ENCODE measurements at regions not wholly inside any gene's neighbourhood (a gene's known extent, or its start where the extent isn't known, plus 50 kb on each side); places are given as distances from the start of the nearest gene placed in this dataset.

DNA sequence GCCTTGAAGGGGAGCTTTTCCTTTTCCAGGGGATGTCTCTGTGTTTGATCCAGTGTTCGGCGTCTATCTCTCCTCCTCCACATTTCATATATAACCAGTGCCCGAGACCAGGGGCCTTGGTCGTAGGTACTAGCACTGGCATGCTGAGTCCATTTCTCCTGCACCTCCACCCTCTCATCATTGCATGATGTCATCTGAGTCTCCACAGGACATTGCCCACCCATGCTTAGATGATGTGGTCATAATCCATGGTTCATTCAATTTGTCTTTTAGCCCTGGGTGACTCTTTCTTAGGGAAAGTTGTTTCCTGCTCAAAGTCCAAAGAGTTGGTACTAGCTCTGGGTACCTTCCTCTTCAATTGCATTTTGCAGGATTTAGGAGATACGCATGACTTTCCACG is 328.1 kb downstream of the BCL11B start:
- Histone ChIP-seq H3K4me1 (ENCODE audit: control insufficient read depth, insufficient read depth, low read length) (no peaks in the 10 kb centered on the region), H3K14ac (replicated peaks; ENCODE audit: low read depth, low read length) (no peak overlapping the region), H2AK5ac (ENCODE audit: low read depth, low read length) (no peak overlapping the region), H3K9me3 (ENCODE audit: control insufficient read depth, insufficient read depth, low read length) (peaks cover 30% of the 10 kb centered on the region), H2AK9ac (replicated peaks; ENCODE audit: low read depth, low read length, poor library complexity) (no peak overlapping the region), H3K79me1 (ENCODE audit: low read depth in 1 of 2, low read length in 2 of 2) (no peaks in the 10 kb centered on the region), H2BK5ac (ENCODE audit: low read depth, low read length, poor library complexity, severe bottlenecking) (no peak overlapping the region), H3K23ac (ENCODE audit: low read depth, low read length) (no peak overlapping the region), H3K36me3 (ENCODE audit: control insufficient read depth, insufficient read depth, low read length) (no peaks in the 10 kb centered on the region), H4K8ac (ENCODE audit: low read depth in 2 of 2, low read length in 2 of 2) (no peak overlapping the region), H4K20me1 (ENCODE audit: insufficient read depth, low read length) (no peaks in the 10 kb centered on the region), H3K27me3 (ENCODE audit: control insufficient read depth, insufficient read depth, low read length) (no peaks in the 10 kb centered on the region), H3K4ac (ENCODE audit: low read depth, low read length) (no peak overlapping the region), H2AFZ (replicated peaks; ENCODE audit: low read length, poor library complexity) (no peak overlapping the region), H3K4me2 (ENCODE audit: low read depth, low read length) (no peak overlapping the region), H2BK20ac (ENCODE audit: low read depth, low read length) (no peak overlapping the region), H4K91ac (ENCODE audit: insufficient read depth, low read depth, low read length) (no peak overlapping the region), H3K18ac (ENCODE audit: low read depth, low read length) (no peak overlapping the region), H2BK15ac (ENCODE audit: low read depth, low read length) (no peak overlapping the region), H3K56ac (ENCODE audit: extremely low read depth, insufficient read depth, low read length) (no peak overlapping the region), H3K9me1 (ENCODE audit: insufficient read depth, low read length) (no peaks in the 10 kb centered on the region), H3K9ac (ENCODE audit: low read depth, low read length) (no peak overlapping the region), H2BK120ac (ENCODE audit: low read depth, low read length) (no peak overlapping the region), H3K27ac (ENCODE audit: insufficient read depth, low read length) (no peak overlapping the region), H4K5ac (ENCODE audit: low read depth, low read length) (no peak overlapping the region), H3K4me3 (ENCODE audit: insufficient read depth, low read depth, low read length) (no peak overlapping the region)
- ChIA-PET CTCF (no interaction called here), POLR2A (ENCODE audit: unreplicated experiment) (no interaction called here)
- no TSS peak for BruUV-seq (replicated peaks)
- no peak for ATAC-seq (ENCODE audit: low read depth)
- no peak for DNase-seq
- in situ Hi-C loops (cut with MboI; ENCODE audit: low sequenced_read_pairs) (no loop called here), dilution Hi-C loops (cut with HindIII; ENCODE audit: low sequenced_read_pairs, unreplicated experiment) (no loop called here), intact Hi-C loops (cut with micrococcal nuclease) (no loop called here)
- TF ChIP-seq RCOR1 (IDR thresholded peaks at IDR 0.05; ENCODE audit: insufficient replicate concordance, low read length): no peak
- TF ChIP-seq, protein P1, sequence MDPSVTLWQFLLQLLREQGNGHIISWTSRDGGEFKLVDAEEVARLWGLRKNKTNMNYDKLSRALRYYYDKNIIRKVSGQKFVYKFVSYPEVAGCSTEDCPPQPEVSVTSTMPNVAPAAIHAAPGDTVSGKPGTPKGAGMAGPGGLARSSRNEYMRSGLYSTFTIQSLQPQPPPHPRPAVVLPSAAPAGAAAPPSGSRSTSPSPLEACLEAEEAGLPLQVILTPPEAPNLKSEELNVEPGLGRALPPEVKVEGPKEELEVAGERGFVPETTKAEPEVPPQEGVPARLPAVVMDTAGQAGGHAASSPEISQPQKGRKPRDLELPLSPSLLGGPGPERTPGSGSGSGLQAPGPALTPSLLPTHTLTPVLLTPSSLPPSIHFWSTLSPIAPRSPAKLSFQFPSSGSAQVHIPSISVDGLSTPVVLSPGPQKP (IDR thresholded peaks at IDR 0.05; ENCODE audit: borderline replicate concordance, low read depth, low read length): no peak
- no peak for TF ChIP-seq RFX5 (IDR thresholded peaks at IDR 0.05; ENCODE audit: low read depth, low read length)
- TF ChIP-seq BHLHE40 (IDR thresholded peaks at IDR 0.05; ENCODE audit: low read depth, low read length): no peak
- WGBS, 2 experiments (ENCODE audit: extremely low coverage in 2 of 2, insufficient read length in 1 of 2): no CpG with 5 or more reads among the region's 6 CpGs

Measured in IMR-90 (cell line).